ENCODE measurements at regions not wholly inside any gene's neighbourhood (a gene's known extent, or its start where the extent isn't known, plus 50 kb on each side); places are given as distances from the start of the nearest gene placed in this dataset.

DNA sequence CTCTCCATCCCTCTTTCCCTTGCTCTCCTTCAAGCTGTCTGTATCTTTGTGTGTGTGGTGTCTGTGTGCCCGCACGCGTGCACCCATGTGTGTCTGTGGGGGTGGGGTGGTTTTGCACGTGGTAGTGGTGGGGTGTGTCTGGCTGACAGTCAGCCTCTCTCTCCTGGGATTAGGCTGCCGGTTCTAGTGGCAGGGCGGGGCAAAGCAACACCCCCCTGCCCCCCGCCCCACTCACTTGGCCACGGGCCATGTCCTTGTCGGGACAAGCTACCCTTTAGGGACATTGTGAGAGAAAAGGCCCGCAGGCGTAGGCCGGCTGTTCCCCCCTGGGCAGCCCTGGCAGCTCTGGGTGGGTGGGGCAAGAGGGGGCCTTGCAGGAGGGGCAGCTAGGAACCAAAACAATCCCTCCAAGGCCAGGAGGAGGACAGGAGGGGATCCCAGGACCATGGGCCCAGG, 182.6 kb downstream of the ALG10 start:
- H3K27me3 Mint-ChIP-seq (ENCODE audit: unreplicated experiment): peaks cover 6% of the 10 kb centered on the region
- H3K4me1 Mint-ChIP-seq (ENCODE audit: low read depth, unreplicated experiment): no peaks in the 10 kb centered on the region
- TF ChIP-seq, protein P1, sequence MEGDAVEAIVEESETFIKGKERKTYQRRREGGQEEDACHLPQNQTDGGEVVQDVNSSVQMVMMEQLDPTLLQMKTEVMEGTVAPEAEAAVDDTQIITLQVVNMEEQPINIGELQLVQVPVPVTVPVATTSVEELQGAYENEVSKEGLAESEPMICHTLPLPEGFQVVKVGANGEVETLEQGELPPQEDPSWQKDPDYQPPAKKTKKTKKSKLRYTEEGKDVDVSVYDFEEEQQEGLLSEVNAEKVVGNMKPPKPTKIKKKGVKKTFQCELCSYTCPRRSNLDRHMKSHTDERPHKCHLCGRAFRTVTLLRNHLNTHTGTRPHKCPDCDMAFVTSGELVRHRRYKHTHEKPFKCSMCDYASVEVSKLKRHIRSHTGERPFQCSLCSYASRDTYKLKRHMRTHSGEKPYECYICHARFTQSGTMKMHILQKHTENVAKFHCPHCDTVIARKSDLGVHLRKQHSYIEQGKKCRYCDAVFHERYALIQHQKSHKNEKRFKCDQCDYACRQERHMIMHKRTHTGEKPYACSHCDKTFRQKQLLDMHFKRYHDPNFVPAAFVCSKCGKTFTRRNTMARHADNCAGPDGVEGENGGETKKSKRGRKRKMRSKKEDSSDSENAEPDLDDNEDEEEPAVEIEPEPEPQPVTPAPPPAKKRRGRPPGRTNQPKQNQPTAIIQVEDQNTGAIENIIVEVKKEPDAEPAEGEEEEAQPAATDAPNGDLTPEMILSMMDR (IDR thresholded peaks at IDR 0.05; ENCODE audit: partially characterized antibody, unreplicated experiment): no peak
- peaks cover 17% of the 10 kb centered on the region for H3K9me3 Mint-ChIP-seq (ENCODE audit: unreplicated experiment)
- H3K36me3 Mint-ChIP-seq (ENCODE audit: unreplicated experiment): peaks cover 11% of the 10 kb centered on the region
- no peak overlapping the region for H3K4me3 Mint-ChIP-seq (ENCODE audit: unreplicated experiment)
- no peak for DNase-seq
- no peak overlapping the region for H3K27ac Mint-ChIP-seq (ENCODE audit: unreplicated experiment)

DNA sequence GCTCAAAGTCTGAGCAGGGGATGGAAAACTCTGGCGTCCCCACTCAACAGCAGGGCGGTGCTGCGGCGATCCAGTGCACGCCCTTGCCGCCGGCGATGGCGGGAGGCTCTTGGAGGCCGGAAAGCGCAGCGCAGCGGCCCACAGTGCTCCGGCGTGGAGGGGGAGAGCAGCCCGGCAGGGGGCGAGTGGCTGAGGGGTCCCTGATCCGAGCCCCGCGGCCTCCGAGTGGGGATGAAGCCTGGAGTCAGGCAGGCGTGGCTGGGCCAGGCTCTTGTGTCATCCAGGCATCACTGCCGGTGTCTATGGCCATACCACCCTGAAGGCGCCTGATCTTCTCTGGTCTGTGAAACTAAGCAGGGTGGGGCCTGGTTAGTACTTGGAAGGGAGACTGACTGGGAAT, 183.1 kb downstream of the ALG10 start:
- TF ChIP-seq, protein P1 (IDR thresholded peaks at IDR 0.05; ENCODE audit: partially characterized antibody, unreplicated experiment): no peak
- peaks cover 11% of the 10 kb centered on the region for H3K36me3 Mint-ChIP-seq (ENCODE audit: unreplicated experiment)
- no peaks in the 10 kb centered on the region for H3K4me1 Mint-ChIP-seq (ENCODE audit: low read depth, unreplicated experiment)
- DNase-seq: no peak
- H3K27ac Mint-ChIP-seq (ENCODE audit: unreplicated experiment): no peak overlapping the region
- H3K27me3 Mint-ChIP-seq (ENCODE audit: unreplicated experiment): peaks cover 6% of the 10 kb centered on the region
- H3K4me3 Mint-ChIP-seq (ENCODE audit: unreplicated experiment): no peak overlapping the region
- H3K9me3 Mint-ChIP-seq (ENCODE audit: unreplicated experiment): peaks cover 19% of the 10 kb centered on the region

DNA sequence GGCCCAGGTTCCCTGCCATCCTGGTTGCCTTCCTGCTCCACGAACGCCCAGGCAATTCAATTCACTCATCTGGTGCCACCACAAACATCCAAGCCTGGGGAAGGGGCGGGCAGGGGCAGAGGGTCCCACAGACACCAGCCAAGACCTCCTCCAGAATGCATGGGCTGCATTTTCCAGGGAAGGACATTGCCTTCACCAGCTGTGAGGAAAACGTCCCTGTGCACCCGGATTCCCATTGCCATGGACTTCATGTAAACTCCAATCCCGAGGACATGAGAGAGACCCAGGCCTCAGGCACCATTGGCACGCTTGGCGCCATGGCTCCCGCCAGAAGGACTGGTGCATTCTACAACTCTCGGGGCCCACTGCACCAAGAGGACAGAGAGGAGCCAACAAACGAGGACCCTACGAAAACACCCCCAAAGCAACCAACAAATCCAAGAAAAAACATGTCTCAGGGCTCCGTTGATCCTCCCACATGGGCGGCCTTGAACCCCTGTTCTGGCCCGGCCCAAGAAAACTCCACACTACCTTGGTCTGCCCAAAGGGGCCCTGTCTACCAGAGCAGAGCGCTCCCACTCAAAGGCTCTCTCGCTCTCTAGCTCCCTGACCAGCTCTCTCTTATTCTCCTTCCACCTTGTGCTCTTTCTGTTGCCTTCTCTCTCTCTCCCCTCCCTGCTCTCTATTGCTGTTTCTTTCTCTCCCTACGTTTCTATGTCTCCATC, 183.9 kb downstream of the ALG10 start:
- H3K9me3 Mint-ChIP-seq (ENCODE audit: unreplicated experiment): peaks cover 19% of the 10 kb centered on the region
- H3K4me3 Mint-ChIP-seq (ENCODE audit: unreplicated experiment): no peak overlapping the region
- H3K27ac Mint-ChIP-seq (ENCODE audit: unreplicated experiment): no peak overlapping the region
- no peaks in the 10 kb centered on the region for H3K4me1 Mint-ChIP-seq (ENCODE audit: low read depth, unreplicated experiment)
- TF ChIP-seq, protein P1 (IDR thresholded peaks at IDR 0.05; ENCODE audit: partially characterized antibody, unreplicated experiment): no peak
- DNase-seq: no peak
- H3K36me3 Mint-ChIP-seq (ENCODE audit: unreplicated experiment): peaks cover 11% of the 10 kb centered on the region
- peaks cover 6% of the 10 kb centered on the region for H3K27me3 Mint-ChIP-seq (ENCODE audit: unreplicated experiment)

DNA sequence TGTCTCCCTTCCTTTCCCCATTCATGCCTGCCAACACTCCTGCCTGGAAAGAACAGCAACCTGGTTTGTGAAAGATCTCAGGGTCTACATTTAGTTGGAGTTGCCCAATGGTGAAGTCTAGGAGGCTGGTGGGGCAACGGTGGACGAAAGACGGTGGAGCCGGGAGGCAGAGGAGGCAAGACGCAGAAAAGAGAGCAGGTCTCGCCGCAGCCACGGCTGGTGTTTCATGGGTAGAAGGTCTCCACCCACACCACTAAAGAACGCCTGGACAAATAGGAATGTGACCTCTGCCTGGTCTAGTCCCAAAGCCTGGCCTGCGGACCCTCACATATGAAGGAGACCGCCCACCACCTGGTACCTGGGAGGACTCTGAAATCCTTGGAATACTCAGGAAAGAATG, 185.6 kb downstream of the ALG10 start:
- TF ChIP-seq, protein P1 (IDR thresholded peaks at IDR 0.05; ENCODE audit: partially characterized antibody, unreplicated experiment): no peak
- H3K36me3 Mint-ChIP-seq (ENCODE audit: unreplicated experiment): peaks cover 16% of the 10 kb centered on the region
- no peak for DNase-seq
- no peak overlapping the region for H3K4me3 Mint-ChIP-seq (ENCODE audit: unreplicated experiment)
- H3K27ac Mint-ChIP-seq (ENCODE audit: unreplicated experiment): no peak overlapping the region
- H3K4me1 Mint-ChIP-seq (ENCODE audit: low read depth, unreplicated experiment): no peaks in the 10 kb centered on the region
- H3K27me3 Mint-ChIP-seq (ENCODE audit: unreplicated experiment): peaks cover 6% of the 10 kb centered on the region
- H3K9me3 Mint-ChIP-seq (ENCODE audit: unreplicated experiment): peaks cover 15% of the 10 kb centered on the region
